Epidermal melanocyte (primary cell): ENCODE measurements at regions not wholly inside any gene's neighbourhood (a gene's known extent, or its start where the extent isn't known, plus 50 kb on each side); places are given as distances from the start of the nearest gene placed in this dataset.

Experiments used
- DNase-seq: peaks from one replicate; pipeline ENCODE4 v3.0.0; 2011; ENCODE audit warnings: low spot score; ENCODE audit not compliant: insufficient read length

- DNase-seq: no peak
Measured at GRCh38 chr1:4517186-4517954, 137.0 kb upstream of the AJAP1 start.

DNA sequence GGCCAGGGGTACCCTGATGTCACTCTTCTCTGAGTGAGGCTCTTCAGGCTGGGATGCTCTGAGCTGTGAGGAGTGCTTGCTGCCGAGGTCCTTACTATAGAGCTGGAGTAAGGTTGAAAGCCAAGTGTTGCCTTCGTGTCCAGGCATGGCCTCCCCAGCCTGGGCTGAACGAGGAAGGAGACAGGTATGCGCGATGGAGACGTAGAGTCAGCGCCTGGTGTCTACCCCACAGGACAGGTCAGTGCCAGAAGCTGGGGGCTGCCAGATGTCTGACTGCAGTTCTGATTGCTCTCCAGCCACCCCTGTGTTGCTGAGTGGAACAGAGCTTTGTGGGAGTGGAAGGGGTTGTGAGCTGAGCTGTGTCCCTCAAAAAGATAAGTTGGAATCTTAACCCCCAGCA lies 135.8 kb upstream of the AJAP1 start:
- DNase-seq: no peak

GRCh38 chr1:4519954-4520353 lies 134.5 kb upstream of the AJAP1 start:
- DNase-seq: no peak

GRCh38 chr1:4523551-4523950 lies 130.9 kb upstream of the AJAP1 start:
- no peak for DNase-seq

GRCh38 chr1:4526747-4527146 lies 127.7 kb upstream of the AJAP1 start:
- no peak for DNase-seq

DNA sequence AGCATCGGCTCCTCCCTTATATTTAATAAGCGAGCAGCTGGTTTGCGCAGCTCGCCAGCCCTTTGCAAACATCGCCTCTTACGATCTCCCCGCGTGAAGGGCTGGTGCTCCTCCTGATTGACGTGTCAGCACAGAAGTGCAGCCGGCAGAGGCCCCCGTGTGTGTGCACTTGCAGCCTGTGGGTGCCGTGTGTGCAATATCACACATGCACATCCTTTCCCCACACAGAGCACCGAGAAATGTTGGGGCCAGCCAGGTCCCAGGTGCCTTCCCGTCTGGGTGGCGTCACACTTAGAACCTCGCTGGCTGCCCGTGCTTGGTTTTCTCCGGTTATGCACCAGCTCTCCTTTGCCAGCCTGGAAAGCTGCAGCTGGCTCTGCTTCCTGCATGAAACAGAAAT lies 126.6 kb upstream of the AJAP1 start:
- no peak for DNase-seq

GRCh38 chr1:4528590-4528989 lies 125.8 kb upstream of the AJAP1 start:
- DNase-seq: no peak

DNA sequence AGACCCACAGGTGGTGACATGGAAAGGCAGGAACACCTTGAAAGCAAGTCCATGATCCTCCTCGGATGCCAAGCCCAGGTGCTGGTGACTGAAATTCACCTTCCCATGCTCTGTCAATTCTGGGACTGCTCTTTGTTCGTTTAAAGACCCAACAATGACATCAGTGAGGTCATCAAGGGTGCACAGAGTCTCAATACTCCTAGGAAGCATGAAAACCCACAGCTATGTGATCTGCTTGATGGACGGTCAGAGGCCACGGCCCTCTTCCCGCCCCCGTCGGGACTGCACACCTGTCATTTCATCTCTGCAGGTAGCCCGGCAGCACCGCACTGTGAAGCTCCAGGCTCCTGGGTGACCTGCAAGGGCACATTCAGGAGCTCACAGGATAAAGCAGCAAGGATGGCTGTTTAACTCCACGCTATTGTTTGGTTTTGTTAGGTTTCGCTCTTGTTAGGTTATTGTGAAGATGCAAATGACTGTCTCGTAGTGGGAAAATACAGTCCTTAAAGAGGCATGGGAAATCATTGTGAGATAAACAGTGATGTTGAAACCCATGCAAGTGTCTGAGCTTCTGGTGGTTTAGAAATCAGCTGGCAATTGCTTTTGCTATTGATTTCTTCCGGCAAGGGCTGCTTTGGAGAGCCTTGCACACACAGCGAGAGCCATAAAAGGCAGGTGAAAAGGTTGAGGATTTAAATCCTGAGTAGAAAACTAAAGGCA lies 124.8 kb upstream of the AJAP1 start:
- no peak for DNase-seq

- DNase-seq: no peak
Measured at GRCh38 chr1:4530166-4530785, 124.1 kb upstream of the AJAP1 start.

GRCh38 chr1:4531842-4532241 lies 122.6 kb upstream of the AJAP1 start:
- no peak for DNase-seq

DNA sequence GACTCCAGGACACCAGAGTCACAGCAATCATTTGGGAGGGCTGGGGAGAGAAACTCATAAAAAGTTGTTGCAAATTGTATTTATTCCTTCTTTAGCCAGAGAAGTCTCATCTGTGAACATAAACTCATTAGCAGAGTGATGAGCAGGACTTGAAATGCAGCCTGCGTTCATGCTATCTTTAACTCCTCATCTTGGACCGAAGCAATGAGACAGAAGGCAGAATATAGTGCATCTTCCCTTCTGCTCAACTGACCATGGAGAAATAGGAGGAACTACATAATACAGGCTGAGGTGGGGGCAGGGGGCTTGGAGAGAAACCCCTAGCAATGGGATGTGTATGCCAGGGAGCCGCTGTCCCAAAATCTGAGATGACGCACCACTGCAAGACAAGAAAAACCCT lies 121.8 kb upstream of the AJAP1 start:
- no peak for DNase-seq

- DNase-seq: no peak
Measured at GRCh38 chr1:4546911-4547310, 107.5 kb upstream of the AJAP1 start.

DNA sequence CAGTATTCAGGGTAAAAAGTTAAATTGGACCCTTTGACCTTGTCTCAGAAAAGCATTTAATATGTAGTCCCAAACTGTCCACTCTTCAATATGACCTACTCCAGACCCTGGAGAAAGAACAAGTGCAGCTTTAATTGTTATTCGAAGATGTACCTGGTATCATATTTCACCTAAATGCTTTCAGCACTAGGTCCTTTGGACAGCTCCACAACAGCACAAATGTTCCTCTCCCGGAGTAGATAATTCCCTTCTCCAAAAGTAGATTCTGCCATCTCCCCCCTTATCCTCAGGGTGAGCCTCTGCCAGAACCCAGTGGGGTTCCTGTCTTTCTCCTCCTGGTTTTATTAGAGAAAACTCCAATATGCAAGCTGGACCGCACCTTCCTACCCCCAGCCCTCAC lies 104.5 kb upstream of the AJAP1 start:
- DNase-seq: no peak

DNA sequence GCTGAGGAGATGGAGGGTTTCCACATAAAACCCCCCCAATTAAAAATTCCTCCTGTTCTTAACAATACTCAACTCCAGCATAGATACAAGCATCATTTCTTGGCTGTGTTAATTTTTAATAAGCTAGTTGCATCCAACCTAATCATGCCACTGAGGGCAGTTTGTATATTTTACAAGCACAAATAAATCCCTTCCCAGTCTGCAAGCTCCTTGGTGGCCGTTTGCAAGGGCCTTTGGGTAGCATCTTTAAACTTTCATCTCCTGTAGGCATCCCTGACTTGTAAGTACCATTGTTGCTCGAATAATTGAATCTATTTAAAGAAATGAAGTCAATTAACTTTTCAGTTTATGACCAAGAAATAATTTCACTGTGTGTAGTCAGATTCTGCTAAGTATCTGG lies 103.5 kb upstream of the AJAP1 start:
- no peak for DNase-seq

DNA sequence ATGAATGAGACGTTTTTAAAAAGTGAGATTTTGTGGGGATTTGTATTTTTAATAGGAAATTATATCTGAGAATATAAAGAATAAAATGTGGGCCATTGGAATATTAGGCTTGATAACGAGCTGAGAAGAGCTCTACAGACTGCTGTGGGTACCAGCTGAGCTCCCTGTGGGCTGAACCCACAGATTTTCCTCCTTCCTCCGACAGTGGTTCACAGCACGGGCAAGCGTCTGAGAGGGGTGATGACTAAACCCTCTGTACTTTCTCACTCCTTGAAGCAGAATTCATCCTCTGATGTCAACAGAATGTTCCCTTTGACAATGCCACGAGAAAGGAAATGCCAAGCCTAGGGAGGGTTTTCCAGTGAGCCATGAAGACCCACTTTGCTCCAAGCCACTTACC lies 102.7 kb upstream of the AJAP1 start:
- DNase-seq: no peak

GRCh38 chr1:4553761-4554160 lies 100.6 kb upstream of the AJAP1 start:
- DNase-seq: no peak

DNA sequence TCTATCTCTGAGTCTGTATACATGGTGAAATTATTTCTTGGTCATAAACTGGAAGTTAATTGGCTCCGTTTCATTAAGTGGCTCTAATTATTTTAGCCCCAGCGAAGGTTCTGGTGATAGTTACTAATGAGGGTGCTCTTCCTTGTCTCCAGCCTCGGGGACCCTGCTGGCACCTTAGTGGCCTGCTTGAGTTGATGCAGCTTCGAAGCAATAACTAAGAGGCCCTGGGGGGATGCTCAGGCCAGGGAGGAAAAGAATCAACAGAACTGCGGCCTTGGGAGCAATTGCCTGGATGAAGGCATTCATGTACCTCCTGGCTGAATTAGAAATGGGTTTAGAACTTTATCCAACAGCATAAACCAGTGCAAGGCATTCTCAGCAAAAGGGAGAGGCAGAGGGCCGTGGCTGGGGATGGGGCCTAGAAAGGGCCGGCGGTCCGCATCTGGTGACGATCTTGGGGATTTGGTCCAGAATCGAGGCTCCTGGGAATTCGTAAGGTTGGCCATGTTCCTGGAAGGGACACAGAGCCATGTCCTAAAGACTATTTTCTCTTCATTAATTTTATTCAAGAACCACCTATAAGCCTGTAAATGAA lies 100.0 kb upstream of the AJAP1 start:
- DNase-seq: no peak

DNA sequence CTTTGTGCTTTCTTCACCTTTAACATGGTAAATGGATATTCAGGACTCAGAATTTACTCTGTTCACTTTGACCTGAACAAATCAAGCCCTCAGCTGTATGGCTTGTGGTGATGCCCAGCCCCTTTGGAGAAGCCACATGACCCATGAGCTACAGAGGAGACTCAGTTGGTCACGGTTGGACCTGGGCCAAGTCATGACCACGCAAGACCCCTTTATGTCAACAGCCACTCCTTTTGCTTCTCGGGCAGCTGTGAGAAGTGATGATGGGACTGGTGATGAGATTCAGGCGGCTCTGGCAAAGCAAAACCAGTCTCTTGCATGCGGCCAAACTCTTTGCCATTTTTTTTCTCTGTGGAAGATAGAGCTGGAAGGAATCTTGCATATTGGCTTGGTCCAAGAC lies 96.5 kb upstream of the AJAP1 start:
- no peak for DNase-seq

- no peak for DNase-seq
Measured at GRCh38 chr1:4561205-4561604, 93.2 kb upstream of the AJAP1 start.

DNA sequence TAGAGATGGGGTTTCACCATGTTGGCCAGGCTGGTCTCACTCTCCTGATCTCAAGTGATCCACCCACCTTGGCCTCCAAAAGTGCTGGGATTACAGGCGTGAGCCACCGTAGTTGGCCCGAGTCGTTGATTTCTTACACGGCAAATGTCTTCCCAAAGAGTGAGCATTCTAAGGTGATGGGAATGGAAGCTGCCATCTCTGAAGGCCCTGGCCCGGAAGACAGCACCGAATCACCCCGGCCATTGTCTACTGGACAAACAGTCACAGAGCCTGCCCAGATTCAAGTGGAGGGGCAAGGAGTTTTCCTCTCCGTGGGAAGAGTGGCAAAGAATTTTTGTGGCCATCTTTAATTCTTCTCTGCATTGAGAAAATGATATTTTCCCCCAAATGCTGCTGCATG lies 92.1 kb upstream of the AJAP1 start:
- no peak for DNase-seq

- DNase-seq: no peak
Measured at GRCh38 chr1:4563586-4563985, 90.8 kb upstream of the AJAP1 start.

GRCh38 chr1:4564051-4564450 lies 90.4 kb upstream of the AJAP1 start:
- DNase-seq: no peak
